Ishikawa (cell line): ENCODE measurements at regions not wholly inside any gene's neighbourhood (a gene's known extent, or its start where the extent isn't known, plus 50 kb on each side); places are given as distances from the start of the nearest gene placed in this dataset.

Experiments used
- EP300 ChIP-seq: IDR thresholded peaks from 2 replicates; pipeline ENCODE4 v1.6.1; 2012; ENCODE audit warnings: borderline replicate concordance
- FOXM1 ChIP-seq: IDR thresholded peaks from 2 replicates; pipeline ENCODE4 v1.6.1; 2012; ENCODE audit warnings: low read depth, borderline replicate concordance
- RAD21 ChIP-seq: IDR thresholded peaks from 2 replicates; pipeline ENCODE4 v1.6.1; 2012; ENCODE audit warnings: low read depth
- TAF1 ChIP-seq: IDR thresholded peaks from 2 replicates; pipeline ENCODE4 v1.6.1; 2012; ENCODE audit warnings: low read depth, mild to moderate bottlenecking
- TCF12 ChIP-seq: IDR thresholded peaks from 2 replicates; pipeline ENCODE4 v1.6.1; 2012; ENCODE audit warnings: low read depth
- YY1 ChIP-seq: IDR thresholded peaks from 2 replicates; pipeline ENCODE4 v1.6.1; 2012; ENCODE audit warnings: low read depth
- TF ChIP-seq, protein P1 (sequence below): IDR thresholded peaks from 2 replicates; pipeline ENCODE4 v1.6.1; 2012; ENCODE audit warnings: low read depth, mild to moderate bottlenecking

GRCh38 chr9:87307848-87308247, 189.8 kb upstream of the DAPK1 start:
- no peak for TF ChIP-seq RAD21
- no peak for TF ChIP-seq EP300
- no peak for TF ChIP-seq TAF1
- TF ChIP-seq, protein P1, sequence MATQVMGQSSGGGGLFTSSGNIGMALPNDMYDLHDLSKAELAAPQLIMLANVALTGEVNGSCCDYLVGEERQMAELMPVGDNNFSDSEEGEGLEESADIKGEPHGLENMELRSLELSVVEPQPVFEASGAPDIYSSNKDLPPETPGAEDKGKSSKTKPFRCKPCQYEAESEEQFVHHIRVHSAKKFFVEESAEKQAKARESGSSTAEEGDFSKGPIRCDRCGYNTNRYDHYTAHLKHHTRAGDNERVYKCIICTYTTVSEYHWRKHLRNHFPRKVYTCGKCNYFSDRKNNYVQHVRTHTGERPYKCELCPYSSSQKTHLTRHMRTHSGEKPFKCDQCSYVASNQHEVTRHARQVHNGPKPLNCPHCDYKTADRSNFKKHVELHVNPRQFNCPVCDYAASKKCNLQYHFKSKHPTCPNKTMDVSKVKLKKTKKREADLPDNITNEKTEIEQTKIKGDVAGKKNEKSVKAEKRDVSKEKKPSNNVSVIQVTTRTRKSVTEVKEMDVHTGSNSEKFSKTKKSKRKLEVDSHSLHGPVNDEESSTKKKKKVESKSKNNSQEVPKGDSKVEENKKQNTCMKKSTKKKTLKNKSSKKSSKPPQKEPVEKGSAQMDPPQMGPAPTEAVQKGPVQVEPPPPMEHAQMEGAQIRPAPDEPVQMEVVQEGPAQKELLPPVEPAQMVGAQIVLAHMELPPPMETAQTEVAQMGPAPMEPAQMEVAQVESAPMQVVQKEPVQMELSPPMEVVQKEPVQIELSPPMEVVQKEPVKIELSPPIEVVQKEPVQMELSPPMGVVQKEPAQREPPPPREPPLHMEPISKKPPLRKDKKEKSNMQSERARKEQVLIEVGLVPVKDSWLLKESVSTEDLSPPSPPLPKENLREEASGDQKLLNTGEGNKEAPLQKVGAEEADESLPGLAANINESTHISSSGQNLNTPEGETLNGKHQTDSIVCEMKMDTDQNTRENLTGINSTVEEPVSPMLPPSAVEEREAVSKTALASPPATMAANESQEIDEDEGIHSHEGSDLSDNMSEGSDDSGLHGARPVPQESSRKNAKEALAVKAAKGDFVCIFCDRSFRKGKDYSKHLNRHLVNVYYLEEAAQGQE: no peak
- no peak for TF ChIP-seq YY1
- no peak for TF ChIP-seq FOXM1
- no peak for TF ChIP-seq TCF12
